Mesodermal cell (in vitro differentiated cells): ENCODE measurements at regions not wholly inside any gene's neighbourhood (a gene's known extent, or its start where the extent isn't known, plus 50 kb on each side); places are given as distances from the start of the nearest gene placed in this dataset.
A peak's percentile ranks its signal among the peaks of the same experiment; 100 is the strongest.

Experiments used
- H3K27ac ChIP-seq: 2 replicates; pipeline ENCODE4 v1.7.0; 2013; ENCODE audit warnings: mild to moderate bottlenecking, low read depth, low read length, moderate library complexity; ENCODE audit not compliant: severe bottlenecking
- H3K36me3 ChIP-seq: 2 replicates; pipeline ENCODE4 v1.7.1; 2013; ENCODE audit warnings: mild to moderate bottlenecking, low read length, moderate library complexity; ENCODE audit not compliant: control insufficient read depth, insufficient read depth
- H3K4me1 ChIP-seq: one replicate; pipeline ENCODE4 v1.7.1; 2013; ENCODE audit warnings: mild to moderate bottlenecking, low read length; ENCODE audit not compliant: insufficient read depth, control insufficient read depth, poor library complexity, severe bottlenecking
- H3K4me3 ChIP-seq: 2 replicates; pipeline ENCODE4 v1.7.0; 2013; ENCODE audit warnings: low read length, control low read depth, mild to moderate bottlenecking; ENCODE audit not compliant: insufficient read depth, poor library complexity, severe bottlenecking; ENCODE audit errors: extremely low read depth
- H3K9me3 ChIP-seq: 2 replicates; pipeline ENCODE4 v1.7.1; 2013; ENCODE audit warnings: mild to moderate bottlenecking, low read length, moderate library complexity; ENCODE audit not compliant: control insufficient read depth
- WGBS, 2 experiments: methylation state at CpG; one replicate each; pipeline ENCODE4 v1.1.5; 2013; ENCODE audit warnings: missing lambda C conversion rate in 2 of 2; ENCODE audit not compliant: insufficient coverage in 2 of 2; 5-methylcytosine and 5-hydroxymethylcytosine counted together

DNA sequence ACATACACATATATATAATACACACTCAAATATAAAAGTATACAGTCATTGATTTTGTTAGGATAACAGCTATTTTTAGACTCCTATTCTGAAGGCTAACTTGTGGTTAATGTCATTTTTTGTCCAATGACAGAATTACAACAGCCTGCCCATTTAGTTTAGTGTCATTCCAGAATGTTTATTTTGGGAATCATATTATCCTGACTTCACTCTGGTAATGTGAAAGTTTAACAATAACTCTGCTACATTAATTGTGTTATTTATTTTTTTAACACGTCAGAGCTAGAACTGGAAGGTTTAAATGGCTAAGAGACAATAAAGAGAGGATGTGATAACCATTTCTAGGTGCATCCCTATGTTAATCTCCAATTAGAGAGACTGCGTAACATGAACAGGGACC is 648.1 kb downstream of the USP25 start:
- WGBS, 2 experiments: no CpG with 5 or more reads among the region's 2 CpGs
- H3K4me3 ChIP-seq: no peak overlapping the region

DNA sequence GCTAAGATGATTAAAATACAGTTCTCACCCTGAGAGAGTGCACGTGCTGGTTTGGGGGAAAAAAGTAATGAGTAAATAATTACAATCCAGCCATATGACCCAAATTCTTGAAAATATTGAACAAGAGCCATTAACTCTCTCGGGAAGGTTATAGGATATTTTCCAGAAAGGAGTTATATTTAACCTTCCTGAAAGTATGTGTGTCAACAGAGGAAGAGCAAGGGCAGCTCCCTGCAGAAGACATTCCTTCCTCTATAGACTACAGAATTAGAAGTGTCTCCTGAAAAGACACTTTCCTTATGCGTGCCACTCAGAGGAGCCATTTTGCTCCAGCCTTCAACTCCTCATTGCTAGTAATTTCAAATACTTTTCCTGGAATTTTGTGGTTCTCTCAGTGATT is 648.7 kb downstream of the USP25 start:
- Histone ChIP-seq H3K4me3 (no peak overlapping the region), H3K9me3 (no peaks in the 10 kb centered on the region), H3K27ac (no peak overlapping the region), H3K36me3 (no peaks in the 10 kb centered on the region), H3K4me1 (peaks cover 2% of the 10 kb centered on the region)
- 83% methylated on average over 1 of the region's 3 CpGs; no CpG with 5 or more reads in 1 of the 2 experiments for whole genome bisulfite sequencing, 2 experiments

More for the DNA sequence above, 648.1 kb downstream of the USP25 start:
- H3K9me3 ChIP-seq: no peaks in the 10 kb centered on the region
- H3K36me3 ChIP-seq: no peaks in the 10 kb centered on the region
- no peak overlapping the region for H3K27ac ChIP-seq
- H3K4me1 ChIP-seq: peaks cover 2% of the 10 kb centered on the region

DNA sequence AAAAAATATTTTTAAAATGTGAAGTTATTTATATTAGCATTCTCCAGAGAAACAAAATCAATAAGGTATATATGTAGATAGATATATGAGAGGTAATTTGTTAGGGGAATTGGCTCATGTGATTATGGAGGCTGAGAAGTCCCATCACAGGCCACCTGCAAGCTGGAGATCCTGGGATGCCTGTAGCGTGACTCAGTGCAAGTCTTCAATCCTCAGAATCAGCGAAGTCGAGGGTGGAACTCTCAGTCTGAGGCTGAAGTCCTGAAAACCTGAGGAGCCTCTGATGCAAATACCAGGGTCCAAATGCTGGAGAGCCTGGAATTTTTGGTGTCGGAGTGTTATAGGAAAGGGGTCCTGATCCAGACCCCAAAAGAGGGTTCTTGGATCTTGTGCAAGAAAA is 658.5 kb downstream of the USP25 start:
- Histone ChIP-seq H3K36me3 (no peaks in the 10 kb centered on the region), H3K4me1 (no peaks in the 10 kb centered on the region), H3K9me3 (no peaks in the 10 kb centered on the region), H3K4me3 (no peak overlapping the region), H3K27ac (no peak overlapping the region)
- 79 to 89% methylated on average over 4 of the region's 4 CpGs for WGBS, 2 experiments

DNA sequence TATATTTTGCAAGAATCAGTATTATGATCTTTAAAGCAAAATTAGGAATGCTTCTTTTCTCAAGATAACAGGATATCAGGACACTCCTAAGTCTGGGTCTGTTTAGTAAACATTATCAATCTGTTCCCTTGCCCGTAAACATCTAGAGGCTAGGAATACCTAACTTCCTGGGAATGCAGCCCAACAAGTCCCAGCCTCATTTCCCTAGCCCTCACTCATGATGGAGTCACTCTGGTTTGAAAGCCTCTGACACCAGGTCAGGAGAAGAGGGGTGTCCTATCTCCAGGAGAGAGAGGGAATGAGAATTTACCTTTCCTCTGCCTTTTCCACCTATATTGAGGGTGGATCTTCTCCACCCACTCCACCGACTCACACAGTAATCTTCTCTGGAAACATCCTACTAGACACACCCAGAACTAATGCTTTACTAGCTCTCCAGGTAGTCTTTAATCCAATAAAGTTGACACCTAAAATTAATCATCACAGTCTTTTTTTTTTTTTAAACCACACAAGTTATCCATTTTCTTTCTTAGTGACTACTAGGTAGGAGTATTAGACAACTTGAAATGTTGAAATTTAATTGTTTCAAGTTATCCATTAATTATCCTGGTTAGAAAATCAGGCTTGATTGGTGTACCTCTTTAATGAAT is 659.3 kb downstream of the USP25 start:
- no peak overlapping the region for H3K4me3 ChIP-seq
- no peaks in the 10 kb centered on the region for H3K9me3 ChIP-seq
- no peaks in the 10 kb centered on the region for H3K36me3 ChIP-seq
- 100% methylated on average over 2 of the region's 2 CpGs; no CpG with 5 or more reads in 1 of the 2 experiments for WGBS, 2 experiments
- H3K4me1 ChIP-seq: no peaks in the 10 kb centered on the region
- H3K27ac ChIP-seq: no peak overlapping the region

DNA sequence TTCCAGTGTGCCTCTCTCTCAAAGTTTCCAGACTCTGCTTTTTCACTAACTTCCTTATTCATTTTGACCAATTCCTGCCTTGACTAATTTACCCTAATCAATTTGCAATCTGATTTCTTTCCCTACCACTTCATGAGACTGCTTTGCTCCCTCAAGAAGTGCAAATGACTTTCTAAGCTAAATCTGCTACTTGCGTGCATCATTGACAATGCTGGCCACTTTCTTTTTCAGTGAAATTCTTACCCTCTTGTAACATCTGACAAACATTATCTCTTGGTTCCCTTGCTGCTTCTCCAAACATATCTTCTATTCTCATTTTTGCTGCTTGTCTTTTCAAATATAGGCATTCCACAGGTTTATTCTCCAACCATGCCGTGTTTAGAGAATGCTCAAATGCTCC is 659.9 kb downstream of the USP25 start:
- no peaks in the 10 kb centered on the region for H3K4me1 ChIP-seq
- no peaks in the 10 kb centered on the region for H3K9me3 ChIP-seq
- no peaks in the 10 kb centered on the region for H3K36me3 ChIP-seq
- no peak overlapping the region for H3K27ac ChIP-seq
- WGBS, 2 experiments: 89 to 100% methylated on average over 2 of the region's 2 CpGs
- no peak overlapping the region for H3K4me3 ChIP-seq

DNA sequence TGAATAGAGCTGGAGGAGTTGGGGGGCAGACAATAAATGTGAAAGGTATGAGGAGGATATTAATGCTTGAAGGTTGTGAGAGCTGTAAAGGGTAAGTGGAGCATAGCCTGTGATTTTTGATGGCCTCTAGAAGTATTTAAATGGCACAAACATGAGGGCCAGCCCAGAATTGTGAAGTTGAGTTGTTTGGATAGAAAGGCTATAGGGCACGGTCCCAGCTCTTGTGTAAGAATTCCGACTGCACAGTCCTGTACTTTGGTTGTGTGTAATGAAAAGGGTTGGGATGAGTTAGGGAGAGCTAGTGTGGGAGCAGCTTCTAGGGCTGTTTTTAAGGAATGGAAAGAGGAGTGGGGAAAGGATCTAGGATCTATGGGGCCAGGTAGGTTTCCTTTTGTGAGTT is 665.5 kb downstream of the USP25 start:
- 72% methylated on average over 2 of the region's 2 CpGs; no CpG with 5 or more reads in 1 of the 2 experiments for WGBS, 2 experiments
- Histone ChIP-seq H3K27ac (no peak overlapping the region), H3K4me3 (no peak overlapping the region), H3K9me3 (no peaks in the 10 kb centered on the region), H3K36me3 (no peaks in the 10 kb centered on the region), H3K4me1 (no peaks in the 10 kb centered on the region)

DNA sequence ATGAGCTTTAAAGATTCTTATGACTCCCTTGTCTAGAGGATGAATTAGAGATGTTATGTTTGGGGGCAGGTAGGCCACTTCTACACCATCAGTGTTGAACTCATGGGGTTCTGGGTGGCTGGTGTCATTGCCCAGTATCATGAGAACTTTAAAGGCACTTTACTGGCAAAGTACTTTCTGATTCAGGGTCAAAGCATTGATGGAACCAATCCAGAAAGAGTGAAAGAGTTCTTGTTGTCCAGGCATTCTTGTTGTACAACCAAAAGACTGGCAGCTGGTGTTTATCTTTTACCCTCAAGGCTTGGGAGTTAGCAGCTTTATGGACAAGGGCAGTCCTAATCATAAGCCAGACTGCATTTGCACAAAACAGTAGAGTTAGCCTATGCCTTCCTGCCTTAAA is 673.0 kb downstream of the USP25 start:
- Histone ChIP-seq H3K27ac (no peak overlapping the region), H3K36me3 (no peaks in the 10 kb centered on the region), H3K9me3 (no peaks in the 10 kb centered on the region), H3K4me3 (no peak overlapping the region), H3K4me1 (no peaks in the 10 kb centered on the region)

DNA sequence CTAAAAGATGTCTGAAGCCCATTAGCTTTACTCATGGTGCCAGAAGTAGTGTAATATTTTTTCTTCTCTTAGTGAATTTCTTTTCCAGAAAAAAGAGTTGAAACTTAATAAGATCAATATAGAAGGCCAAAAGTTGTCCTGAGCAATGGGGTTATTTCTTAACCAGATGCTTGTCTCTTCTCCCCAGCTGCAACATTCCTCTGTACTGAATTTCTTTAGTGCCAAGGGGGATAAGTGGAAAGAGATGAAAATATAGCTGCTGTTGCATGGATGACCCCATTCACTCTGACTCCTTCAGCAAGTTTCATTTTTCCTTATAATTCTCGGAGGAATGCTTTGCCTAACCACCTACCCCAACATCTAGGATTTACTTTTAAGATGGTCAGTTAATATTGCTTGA is 675.0 kb downstream of the USP25 start:
- H3K4me3 ChIP-seq: no peak overlapping the region
- no CpG with 5 or more reads among the region's 1 CpG for WGBS, 2 experiments

DNA sequence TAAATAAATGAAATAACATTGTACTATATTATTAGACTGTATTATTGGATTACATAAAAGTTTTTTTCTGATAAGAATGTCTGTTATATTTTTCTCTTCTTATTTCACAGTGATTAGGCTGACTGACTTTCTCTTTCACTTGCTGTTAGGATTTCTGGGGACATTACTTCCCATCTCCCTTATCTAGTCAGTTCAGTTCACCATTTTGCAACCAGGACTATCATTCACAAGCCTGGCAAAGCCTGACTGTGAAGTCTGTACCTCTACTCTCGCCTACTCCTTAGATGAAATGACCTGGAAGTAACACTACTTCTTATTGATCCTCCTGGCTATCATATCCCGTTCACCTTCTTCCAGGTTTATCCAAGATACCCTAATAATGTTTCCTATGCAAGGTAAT is 676.6 kb downstream of the USP25 start:
- Histone ChIP-seq H3K4me3 (no peak overlapping the region), H3K27ac (no peak overlapping the region), H3K9me3 (no peaks in the 10 kb centered on the region), H3K36me3 (no peaks in the 10 kb centered on the region), H3K4me1 (no peaks in the 10 kb centered on the region)
- WGBS, 2 experiments: 84 to 88% methylated on average over 2 of the region's 2 CpGs

More for the DNA sequence above, 675.0 kb downstream of the USP25 start:
- Histone ChIP-seq H3K4me1 (no peaks in the 10 kb centered on the region), H3K27ac (no peak overlapping the region), H3K36me3 (no peaks in the 10 kb centered on the region), H3K9me3 (no peaks in the 10 kb centered on the region)

DNA sequence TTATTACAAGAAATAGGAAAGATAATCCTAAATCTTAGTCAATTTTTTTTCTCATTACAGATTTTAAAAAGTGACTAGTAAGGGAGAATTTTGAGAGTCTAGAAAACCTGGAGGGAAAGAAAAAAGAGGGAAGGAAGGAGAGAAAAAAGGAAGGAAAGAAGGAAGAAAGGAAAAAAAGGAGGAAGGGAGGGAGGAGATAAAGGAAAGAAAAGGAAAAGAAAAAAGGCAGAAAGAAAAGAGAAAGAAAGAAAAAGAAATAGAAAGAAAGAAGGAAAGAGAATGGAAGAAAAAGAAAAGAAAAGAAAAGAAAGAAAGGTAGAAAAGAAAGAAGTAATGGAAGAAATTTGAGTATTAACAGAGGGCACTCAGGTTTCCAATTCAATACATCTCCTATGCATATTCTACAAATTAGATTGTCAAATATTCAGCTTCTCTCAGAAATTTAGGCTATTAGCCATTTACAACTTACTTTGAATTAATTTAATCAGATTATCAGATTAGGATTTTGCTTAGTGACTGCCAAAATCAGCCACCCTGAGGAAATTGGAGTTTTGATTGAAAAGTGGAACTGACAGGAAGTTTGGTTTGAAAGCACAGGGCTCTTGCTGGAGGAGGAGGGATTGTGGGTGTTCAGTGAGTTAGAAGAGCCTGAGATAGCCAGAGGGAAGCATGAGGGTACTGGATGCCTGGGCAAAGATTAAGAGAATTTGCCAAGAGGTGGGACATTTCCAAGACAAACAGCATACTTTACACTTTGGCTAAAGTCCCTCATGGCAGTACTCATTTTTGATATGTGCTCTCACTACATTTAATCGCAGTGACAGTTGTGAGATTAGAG is 677.8 kb downstream of the USP25 start:
- WGBS, 2 experiments: 100% methylated on average over 1 of the region's 1 CpG; no CpG with 5 or more reads in 1 of the 2 experiments
- peak overlapping the region; percentile 29 for H3K27ac ChIP-seq
- H3K4me1 ChIP-seq: no peaks in the 10 kb centered on the region
- H3K4me3 ChIP-seq: no peak overlapping the region
- H3K9me3 ChIP-seq: no peaks in the 10 kb centered on the region
- H3K36me3 ChIP-seq: no peaks in the 10 kb centered on the region

DNA sequence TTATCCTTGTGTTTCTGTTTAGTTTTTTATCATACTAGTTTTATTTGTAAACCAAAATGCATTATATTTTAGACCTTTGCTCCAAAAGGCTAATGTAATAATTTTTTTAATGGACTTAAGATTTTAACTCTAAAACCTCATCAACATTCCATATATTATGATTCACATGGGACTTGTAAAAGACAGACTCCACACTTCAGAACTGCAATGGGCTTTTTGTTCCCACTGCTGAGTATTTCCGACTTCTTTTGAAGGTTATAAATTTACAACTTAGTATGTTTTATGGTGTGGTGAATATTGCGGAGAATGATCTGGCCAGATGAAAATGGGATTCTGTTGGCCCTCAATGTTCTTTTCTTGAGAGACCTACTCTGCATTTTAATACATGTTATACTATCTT is 678.5 kb downstream of the USP25 start:
- 100% methylated on average over 1 of the region's 2 CpGs; no CpG with 5 or more reads in 1 of the 2 experiments for WGBS, 2 experiments
- H3K36me3 ChIP-seq: no peaks in the 10 kb centered on the region
- H3K4me1 ChIP-seq: no peaks in the 10 kb centered on the region
- no peaks in the 10 kb centered on the region for H3K9me3 ChIP-seq
- peak overlapping the region; percentile 29 for H3K27ac ChIP-seq
- H3K4me3 ChIP-seq: no peak overlapping the region
